Astrocyte (in vitro differentiated cells and primary cell): ENCODE measurements at regions not wholly inside any gene's neighbourhood (a gene's known extent, or its start where the extent isn't known, plus 50 kb on each side); places are given as distances from the start of the nearest gene placed in this dataset.

ENCODE experiments used
- EZH2 ChIP-seq: IDR thresholded peaks from 2 replicates; pipeline ENCODE4 v1.6.1; 2012; ENCODE audit warnings: mild to moderate bottlenecking, low read length, inconsistent platforms; ENCODE audit not compliant: insufficient read depth
- TF ChIP-seq, protein P1 (sequence below): IDR thresholded peaks from 2 replicates; pipeline ENCODE4 v1.5.1; 2011; ENCODE audit warnings: low read depth, mild to moderate bottlenecking, inconsistent platforms, low read length, moderate library complexity; ENCODE audit not compliant: insufficient read depth

- TF ChIP-seq, protein P1, sequence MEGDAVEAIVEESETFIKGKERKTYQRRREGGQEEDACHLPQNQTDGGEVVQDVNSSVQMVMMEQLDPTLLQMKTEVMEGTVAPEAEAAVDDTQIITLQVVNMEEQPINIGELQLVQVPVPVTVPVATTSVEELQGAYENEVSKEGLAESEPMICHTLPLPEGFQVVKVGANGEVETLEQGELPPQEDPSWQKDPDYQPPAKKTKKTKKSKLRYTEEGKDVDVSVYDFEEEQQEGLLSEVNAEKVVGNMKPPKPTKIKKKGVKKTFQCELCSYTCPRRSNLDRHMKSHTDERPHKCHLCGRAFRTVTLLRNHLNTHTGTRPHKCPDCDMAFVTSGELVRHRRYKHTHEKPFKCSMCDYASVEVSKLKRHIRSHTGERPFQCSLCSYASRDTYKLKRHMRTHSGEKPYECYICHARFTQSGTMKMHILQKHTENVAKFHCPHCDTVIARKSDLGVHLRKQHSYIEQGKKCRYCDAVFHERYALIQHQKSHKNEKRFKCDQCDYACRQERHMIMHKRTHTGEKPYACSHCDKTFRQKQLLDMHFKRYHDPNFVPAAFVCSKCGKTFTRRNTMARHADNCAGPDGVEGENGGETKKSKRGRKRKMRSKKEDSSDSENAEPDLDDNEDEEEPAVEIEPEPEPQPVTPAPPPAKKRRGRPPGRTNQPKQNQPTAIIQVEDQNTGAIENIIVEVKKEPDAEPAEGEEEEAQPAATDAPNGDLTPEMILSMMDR: no peak
- TF ChIP-seq EZH2: no peak
These were observed 324.0 kb upstream of the ROPN1 start for GRCh38 chr3:124316034-124316287.
